Mesothelial cell of epicardium (in vitro differentiated cells): ENCODE measurements at regions not wholly inside any gene's neighbourhood (a gene's known extent, or its start where the extent isn't known, plus 50 kb on each side); places are given as distances from the start of the nearest gene placed in this dataset.

ENCODE experiments used
- DNase-seq, 2 experiments: peaks; one replicate each; pipeline ENCODE4 v3.0.0; 2021; ENCODE audit warnings: low spot score in 2 of 2; ENCODE audit not compliant: unreplicated experiment in 2 of 2
- H3K27ac Mint-ChIP-seq: 2 replicates; pipeline ENCODE4 v1.8.0; 2021; ENCODE audit warnings: mixed read lengths
- H3K27me3 Mint-ChIP-seq: 2 replicates; pipeline ENCODE4 v1.8.0; 2021; ENCODE audit warnings: low read depth, mixed read lengths
- H3K36me3 Mint-ChIP-seq: 2 replicates; pipeline ENCODE4 v1.8.0; 2021; ENCODE audit warnings: mixed read lengths
- H3K4me1 Mint-ChIP-seq: 2 replicates; pipeline ENCODE4 v1.8.0; 2021; ENCODE audit warnings: mixed read lengths
- H3K4me3 Mint-ChIP-seq: 2 replicates; pipeline ENCODE4 v1.8.0; 2021; ENCODE audit warnings: mild to moderate bottlenecking, moderate library complexity, mixed read lengths
- H3K9me3 Mint-ChIP-seq: 2 replicates; pipeline ENCODE4 v1.8.0; 2021; ENCODE audit warnings: mixed read lengths
- TF ChIP-seq, protein P1 (sequence below): fragments of 200-600 bp; sonication (generic); IDR thresholded peaks from one replicate; pipeline ENCODE4 v1.5.0; 2021; ENCODE audit warnings: antibody characterized with exemption; ENCODE audit not compliant: unreplicated experiment

DNA sequence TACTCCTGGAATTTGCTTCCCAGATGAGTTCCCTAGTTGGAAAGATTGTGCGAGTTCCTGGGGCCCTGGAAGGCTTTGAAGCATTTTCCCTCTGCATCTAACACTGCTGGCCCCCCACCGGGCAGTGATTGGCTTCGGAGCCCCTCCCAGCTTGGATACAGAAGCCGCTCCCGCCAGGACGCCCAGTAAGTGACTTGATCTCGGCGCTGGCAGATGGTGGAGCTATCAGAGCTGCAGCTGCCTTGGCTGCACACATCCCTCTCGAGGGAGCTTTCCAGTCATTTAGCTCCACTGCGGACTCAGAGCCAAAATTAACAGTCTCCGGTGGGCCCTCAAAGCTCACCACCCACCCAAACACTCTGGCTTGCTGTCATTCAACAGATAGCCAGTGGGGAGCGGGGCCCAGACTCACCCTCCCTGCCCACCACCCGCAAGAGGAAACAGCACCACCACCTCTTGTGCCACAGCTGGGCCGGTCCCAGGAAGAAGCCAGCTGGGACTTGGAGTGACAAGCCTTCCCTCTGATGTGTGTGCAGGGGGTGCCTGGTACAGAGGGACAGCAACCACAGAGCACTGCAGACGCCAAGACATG lies 162.3 kb downstream of the TRIM29 start:
- Mint-ChIP-seq H3K4me3 (no peak overlapping the region), H3K27ac (no peak overlapping the region), H3K4me1 (peaks cover 6% of the 10 kb centered on the region), H3K9me3 (peaks cover 4% of the 10 kb centered on the region), H3K27me3 (no peaks in the 10 kb centered on the region), H3K36me3 (no peaks in the 10 kb centered on the region)
- TF ChIP-seq, protein P1, sequence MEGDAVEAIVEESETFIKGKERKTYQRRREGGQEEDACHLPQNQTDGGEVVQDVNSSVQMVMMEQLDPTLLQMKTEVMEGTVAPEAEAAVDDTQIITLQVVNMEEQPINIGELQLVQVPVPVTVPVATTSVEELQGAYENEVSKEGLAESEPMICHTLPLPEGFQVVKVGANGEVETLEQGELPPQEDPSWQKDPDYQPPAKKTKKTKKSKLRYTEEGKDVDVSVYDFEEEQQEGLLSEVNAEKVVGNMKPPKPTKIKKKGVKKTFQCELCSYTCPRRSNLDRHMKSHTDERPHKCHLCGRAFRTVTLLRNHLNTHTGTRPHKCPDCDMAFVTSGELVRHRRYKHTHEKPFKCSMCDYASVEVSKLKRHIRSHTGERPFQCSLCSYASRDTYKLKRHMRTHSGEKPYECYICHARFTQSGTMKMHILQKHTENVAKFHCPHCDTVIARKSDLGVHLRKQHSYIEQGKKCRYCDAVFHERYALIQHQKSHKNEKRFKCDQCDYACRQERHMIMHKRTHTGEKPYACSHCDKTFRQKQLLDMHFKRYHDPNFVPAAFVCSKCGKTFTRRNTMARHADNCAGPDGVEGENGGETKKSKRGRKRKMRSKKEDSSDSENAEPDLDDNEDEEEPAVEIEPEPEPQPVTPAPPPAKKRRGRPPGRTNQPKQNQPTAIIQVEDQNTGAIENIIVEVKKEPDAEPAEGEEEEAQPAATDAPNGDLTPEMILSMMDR, result no peak
- DNase-seq, result no peak

DNA sequence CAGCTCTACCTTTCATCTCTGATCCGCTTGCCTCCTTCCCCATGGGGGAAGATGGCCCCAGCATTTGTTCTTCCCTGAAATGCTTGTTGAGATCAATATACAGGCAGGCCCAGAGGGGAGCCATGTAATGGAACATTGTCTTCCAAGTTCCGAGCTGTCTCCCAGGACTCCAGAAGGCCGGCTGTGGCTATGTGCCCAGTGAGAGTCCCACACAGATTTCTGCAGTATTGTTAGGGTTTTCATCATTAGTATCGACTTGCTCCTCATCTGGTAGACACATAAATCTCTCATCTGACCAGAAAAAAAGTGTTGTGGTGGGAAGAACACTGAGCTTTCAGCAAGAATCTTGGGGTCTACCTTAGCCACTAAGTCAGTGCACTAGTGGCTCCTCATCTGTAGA lies 163.4 kb downstream of the TRIM29 start:
- Mint-ChIP-seq H3K27me3 (no peaks in the 10 kb centered on the region), H3K9me3 (peaks cover 4% of the 10 kb centered on the region), H3K27ac (no peak overlapping the region), H3K4me3 (no peak overlapping the region), H3K36me3 (no peaks in the 10 kb centered on the region), H3K4me1 (peaks cover 9% of the 10 kb centered on the region)
- TF ChIP-seq, protein P1, result no peak
- no peak for DNase-seq

DNA sequence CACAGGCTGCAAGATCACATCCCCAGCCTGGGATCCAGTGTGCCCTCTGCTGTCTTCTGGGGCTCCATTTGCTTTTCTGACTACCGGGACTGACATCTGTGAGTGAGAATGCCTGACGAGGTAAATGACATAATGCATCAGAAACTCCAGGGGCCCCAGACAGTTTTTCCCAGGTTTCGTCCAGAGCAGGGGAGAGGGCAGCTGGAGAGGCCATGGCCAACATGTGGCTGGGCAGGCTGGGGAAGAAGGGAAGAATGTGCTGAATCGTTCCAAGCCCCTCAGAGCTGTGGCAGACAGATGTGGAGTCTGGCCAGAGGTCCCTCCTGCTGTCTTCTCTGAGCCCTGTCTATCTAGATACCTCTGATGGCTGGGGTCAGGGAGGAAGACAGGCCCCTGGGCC lies 163.9 kb downstream of the TRIM29 start:
- no peak for DNase-seq
- Mint-ChIP-seq H3K36me3 (no peaks in the 10 kb centered on the region), H3K27me3 (no peaks in the 10 kb centered on the region), H3K27ac (no peak overlapping the region), H3K4me1 (peaks cover 9% of the 10 kb centered on the region), H3K4me3 (no peak overlapping the region), H3K9me3 (peaks cover 4% of the 10 kb centered on the region)
- TF ChIP-seq, protein P1, result no peak

DNA sequence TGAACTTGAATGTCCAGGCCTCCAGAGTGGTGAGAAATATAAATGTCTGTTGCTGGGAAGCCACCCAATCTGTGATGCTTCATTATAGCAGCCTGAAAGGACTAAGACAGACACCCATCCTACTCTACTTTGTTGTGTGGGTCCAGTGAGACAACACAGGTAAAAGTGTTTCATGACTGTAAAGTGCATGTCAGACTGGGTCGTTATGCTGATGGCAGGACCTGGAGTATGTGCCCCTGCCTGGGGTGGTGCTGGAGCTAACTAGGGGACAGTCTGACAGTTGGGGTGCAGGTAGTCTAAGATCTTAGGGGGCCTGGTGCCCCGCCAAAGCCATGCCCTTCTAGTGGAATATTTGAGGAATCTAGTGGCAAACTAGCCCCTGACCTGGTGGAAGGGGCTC lies 165.6 kb downstream of the TRIM29 start:
- Mint-ChIP-seq H3K4me3 (no peak overlapping the region), H3K27ac (no peak overlapping the region), H3K27me3 (no peaks in the 10 kb centered on the region), H3K4me1 (peaks cover 5% of the 10 kb centered on the region), H3K36me3 (no peaks in the 10 kb centered on the region), H3K9me3 (peaks cover 4% of the 10 kb centered on the region)
- no peak for DNase-seq
- TF ChIP-seq, protein P1, result no peak

DNA sequence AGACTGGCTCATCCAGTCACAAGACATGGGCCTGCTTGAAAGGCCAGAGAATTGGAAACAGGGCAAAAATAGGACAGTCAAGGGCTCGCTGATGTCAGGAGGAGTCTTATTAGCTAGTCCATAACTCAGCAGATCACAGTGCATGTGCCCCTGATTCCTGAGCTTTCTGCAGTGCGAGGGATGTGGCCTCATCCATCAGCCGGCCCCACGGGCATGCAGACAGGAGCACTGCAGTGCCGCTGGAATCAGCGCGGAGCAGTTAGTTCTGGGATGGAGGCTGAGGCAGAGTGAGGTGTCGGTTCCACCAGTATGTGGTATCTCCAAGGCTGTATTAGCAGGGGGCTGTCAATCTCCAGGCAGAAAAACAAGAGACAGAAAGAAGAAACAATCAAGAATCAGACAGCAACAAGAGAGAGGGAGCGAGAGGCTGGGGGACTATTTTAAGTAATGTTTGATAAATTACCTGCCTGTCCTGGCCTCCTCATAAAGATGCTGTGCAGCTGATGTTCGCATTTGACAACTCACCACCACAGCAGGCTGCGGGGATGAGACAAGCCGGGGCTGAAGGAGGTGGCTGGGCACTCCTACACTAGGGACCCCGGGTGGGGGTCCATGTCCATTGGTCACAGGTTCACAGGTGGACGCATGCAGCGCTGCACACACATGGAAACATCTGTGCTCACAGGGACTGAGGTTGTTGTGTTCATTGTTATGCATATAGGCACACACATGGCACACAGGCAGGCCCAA lies 167.2 kb downstream of the TRIM29 start:
- DNase-seq, result no peak
- H3K4me1 Mint-ChIP-seq, result peaks cover 5% of the 10 kb centered on the region
- H3K9me3 Mint-ChIP-seq, result peaks cover 4% of the 10 kb centered on the region
- no peaks in the 10 kb centered on the region for H3K36me3 Mint-ChIP-seq
- TF ChIP-seq, protein P1, result no peak
- no peaks in the 10 kb centered on the region for H3K27me3 Mint-ChIP-seq
- H3K27ac Mint-ChIP-seq, result no peak overlapping the region
- no peak overlapping the region for H3K4me3 Mint-ChIP-seq
